ENCODE measurements at regions not wholly inside any gene's neighbourhood (a gene's known extent, or its start where the extent isn't known, plus 50 kb on each side); places are given as distances from the start of the nearest gene placed in this dataset.
"Not testable (repeated sequence)": the region's sequence is repeated elsewhere in the genome, so short reads cannot be mapped to it uniquely, and the experiment has no call there.

DNA sequence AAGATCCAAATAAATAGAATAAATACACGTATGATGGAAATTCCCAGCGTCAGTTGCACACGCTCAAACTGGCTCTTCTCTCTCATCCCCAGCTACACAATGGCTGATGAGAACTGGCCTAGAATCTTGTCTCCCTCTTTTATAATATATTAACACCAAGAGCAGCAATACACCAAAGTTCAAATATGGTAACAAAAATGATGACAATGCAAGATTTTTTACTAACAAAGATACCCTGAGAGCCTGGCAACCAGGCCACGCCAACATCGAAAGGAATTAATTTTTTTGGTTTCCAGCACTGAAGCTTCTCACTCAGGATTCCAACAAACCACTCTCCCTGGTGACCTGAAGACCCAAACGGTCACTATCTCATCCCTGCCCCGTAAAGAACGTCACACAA lies 302.7 kb upstream of the ID2 start:
- Mint-ChIP-seq H3K27ac (no peak overlapping the region), H3K36me3 (ENCODE audit: low read depth) (no peaks in the 10 kb centered on the region), H3K9me3 (no peaks in the 10 kb centered on the region), H3K4me1 (ENCODE audit: low read depth) (0 out of 2 replicates have a peak, but pooled peaks cover 5% of the 10 kb centered on the region), H3K27me3 (ENCODE audit: insufficient read depth) (peaks cover 6% of the 10 kb centered on the region), H3K4me3 (no peak overlapping the region)
- no peak for DNase-seq
- TF ChIP-seq, protein P1, sequence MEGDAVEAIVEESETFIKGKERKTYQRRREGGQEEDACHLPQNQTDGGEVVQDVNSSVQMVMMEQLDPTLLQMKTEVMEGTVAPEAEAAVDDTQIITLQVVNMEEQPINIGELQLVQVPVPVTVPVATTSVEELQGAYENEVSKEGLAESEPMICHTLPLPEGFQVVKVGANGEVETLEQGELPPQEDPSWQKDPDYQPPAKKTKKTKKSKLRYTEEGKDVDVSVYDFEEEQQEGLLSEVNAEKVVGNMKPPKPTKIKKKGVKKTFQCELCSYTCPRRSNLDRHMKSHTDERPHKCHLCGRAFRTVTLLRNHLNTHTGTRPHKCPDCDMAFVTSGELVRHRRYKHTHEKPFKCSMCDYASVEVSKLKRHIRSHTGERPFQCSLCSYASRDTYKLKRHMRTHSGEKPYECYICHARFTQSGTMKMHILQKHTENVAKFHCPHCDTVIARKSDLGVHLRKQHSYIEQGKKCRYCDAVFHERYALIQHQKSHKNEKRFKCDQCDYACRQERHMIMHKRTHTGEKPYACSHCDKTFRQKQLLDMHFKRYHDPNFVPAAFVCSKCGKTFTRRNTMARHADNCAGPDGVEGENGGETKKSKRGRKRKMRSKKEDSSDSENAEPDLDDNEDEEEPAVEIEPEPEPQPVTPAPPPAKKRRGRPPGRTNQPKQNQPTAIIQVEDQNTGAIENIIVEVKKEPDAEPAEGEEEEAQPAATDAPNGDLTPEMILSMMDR (IDR thresholded peaks at IDR 0.05) = no peak

DNA sequence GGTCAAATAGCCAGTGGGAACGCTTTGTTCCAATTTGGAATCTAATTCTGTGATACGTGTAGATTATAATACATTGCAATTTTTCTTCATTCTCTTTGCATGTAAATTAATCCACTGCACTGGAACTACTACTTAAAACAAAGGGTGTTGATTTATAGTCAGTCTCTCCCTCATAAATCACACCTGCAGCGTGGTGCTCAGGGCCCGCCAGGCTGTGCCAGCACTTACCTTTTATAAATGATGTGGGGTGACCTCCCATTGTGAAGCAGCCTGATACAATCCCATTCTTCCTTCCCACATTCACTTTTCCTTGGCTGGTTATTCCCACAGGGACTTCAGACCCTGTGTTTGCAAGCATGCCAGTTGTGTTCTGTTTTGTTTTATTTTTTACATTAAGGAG lies 302.3 kb upstream of the ID2 start:
- peaks cover 6% of the 10 kb centered on the region for H3K27me3 Mint-ChIP-seq (ENCODE audit: insufficient read depth)
- TF ChIP-seq, protein P1 (IDR thresholded peaks at IDR 0.05) = no peak
- no peaks in the 10 kb centered on the region for H3K9me3 Mint-ChIP-seq

DNA sequence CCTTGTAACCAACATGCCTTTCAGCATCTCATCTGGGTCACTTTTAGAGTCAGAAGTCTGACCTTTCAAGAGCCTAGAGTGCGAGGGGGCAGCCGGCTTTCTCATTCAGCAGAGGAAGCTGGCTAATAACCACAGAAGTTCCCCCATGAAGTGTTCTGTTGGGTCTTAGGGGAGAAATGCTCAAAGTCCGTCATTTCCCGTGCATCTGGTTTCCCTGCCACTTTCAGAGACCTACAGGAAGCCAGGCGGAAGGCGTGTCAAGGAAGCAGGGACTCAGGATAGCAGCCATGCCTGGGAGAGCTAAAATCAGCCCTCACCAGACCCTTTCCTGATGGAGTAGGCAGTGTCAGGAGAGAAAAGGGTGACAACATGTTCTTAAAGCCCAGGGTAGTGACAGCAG lies 301.8 kb upstream of the ID2 start:
- H3K4me1 Mint-ChIP-seq (ENCODE audit: low read depth) = 0 out of 2 replicates have a peak, but pooled peaks cover 5% of the 10 kb centered on the region
- TF ChIP-seq, protein P1 (IDR thresholded peaks at IDR 0.05) = no peak
- H3K4me3 Mint-ChIP-seq = no peak overlapping the region
- no peak overlapping the region for H3K27ac Mint-ChIP-seq
- DNase-seq = no peak
- H3K27me3 Mint-ChIP-seq (ENCODE audit: insufficient read depth) = peaks cover 6% of the 10 kb centered on the region
- no peaks in the 10 kb centered on the region for H3K9me3 Mint-ChIP-seq
- H3K36me3 Mint-ChIP-seq (ENCODE audit: low read depth) = no peaks in the 10 kb centered on the region

More for the DNA sequence above, 302.3 kb upstream of the ID2 start:
- H3K36me3 Mint-ChIP-seq (ENCODE audit: low read depth) = no peaks in the 10 kb centered on the region
- H3K4me1 Mint-ChIP-seq (ENCODE audit: low read depth) = 0 out of 2 replicates have a peak, but pooled peaks cover 5% of the 10 kb centered on the region
- no peak overlapping the region for H3K4me3 Mint-ChIP-seq
- DNase-seq = no peak
- no peak overlapping the region for H3K27ac Mint-ChIP-seq

DNA sequence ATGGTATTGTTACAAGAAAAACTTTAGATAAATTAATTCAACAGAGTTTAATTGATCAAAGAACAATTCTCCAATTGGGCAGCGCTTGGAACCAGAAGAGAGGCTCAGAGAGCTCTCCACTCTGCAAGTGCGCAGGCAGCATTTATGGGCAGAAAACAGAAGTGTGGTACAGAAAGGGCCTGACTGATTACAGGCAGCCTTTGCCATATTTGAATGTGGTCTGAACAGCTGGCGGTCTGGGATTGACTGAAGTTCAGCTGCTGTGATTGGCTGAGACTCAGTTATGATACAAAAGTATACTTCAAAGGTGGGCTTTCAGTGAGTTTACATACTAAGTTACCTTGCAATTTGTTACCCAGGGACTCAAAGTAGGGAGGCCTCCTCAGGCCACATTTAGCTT lies 301.3 kb upstream of the ID2 start:
- Mint-ChIP-seq H3K36me3 (ENCODE audit: low read depth) (no peaks in the 10 kb centered on the region), H3K27ac (no peak overlapping the region), H3K4me1 (ENCODE audit: low read depth) (0 out of 2 replicates have a peak, but pooled peaks cover 5% of the 10 kb centered on the region), H3K4me3 (no peak overlapping the region), H3K27me3 (ENCODE audit: insufficient read depth) (peaks cover 8% of the 10 kb centered on the region), H3K9me3 (no peaks in the 10 kb centered on the region)
- TF ChIP-seq, protein P1 (IDR thresholded peaks at IDR 0.05) = no peak
- no peak for DNase-seq

DNA sequence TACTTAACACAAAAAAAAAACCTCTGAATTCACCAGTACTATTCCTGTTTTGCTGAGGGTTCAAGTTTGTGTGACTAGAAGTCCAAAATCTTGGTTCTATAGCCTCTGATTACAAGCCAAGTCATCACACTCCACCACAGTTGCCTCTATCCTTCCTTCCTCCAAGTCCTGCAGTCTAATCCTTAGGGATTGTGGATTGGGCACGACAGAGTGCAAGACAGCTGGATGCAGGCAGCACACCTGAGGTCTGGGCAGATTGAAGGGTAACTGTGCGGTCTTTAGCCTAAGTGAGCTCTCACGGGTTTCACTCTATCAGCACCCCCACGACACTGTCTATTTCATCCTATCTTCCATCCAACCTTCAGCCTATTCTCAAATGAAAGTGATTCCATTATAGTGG lies 299.4 kb upstream of the ID2 start:
- no peak overlapping the region for H3K4me3 Mint-ChIP-seq
- no peak overlapping the region for H3K27ac Mint-ChIP-seq
- H3K9me3 Mint-ChIP-seq = no peaks in the 10 kb centered on the region
- no peaks in the 10 kb centered on the region for H3K4me1 Mint-ChIP-seq (ENCODE audit: low read depth)
- TF ChIP-seq, protein P1 (IDR thresholded peaks at IDR 0.05) = no peak
- peaks cover 11% of the 10 kb centered on the region for H3K27me3 Mint-ChIP-seq (ENCODE audit: insufficient read depth)
- DNase-seq = no peak
- H3K36me3 Mint-ChIP-seq (ENCODE audit: low read depth) = no peaks in the 10 kb centered on the region

DNA sequence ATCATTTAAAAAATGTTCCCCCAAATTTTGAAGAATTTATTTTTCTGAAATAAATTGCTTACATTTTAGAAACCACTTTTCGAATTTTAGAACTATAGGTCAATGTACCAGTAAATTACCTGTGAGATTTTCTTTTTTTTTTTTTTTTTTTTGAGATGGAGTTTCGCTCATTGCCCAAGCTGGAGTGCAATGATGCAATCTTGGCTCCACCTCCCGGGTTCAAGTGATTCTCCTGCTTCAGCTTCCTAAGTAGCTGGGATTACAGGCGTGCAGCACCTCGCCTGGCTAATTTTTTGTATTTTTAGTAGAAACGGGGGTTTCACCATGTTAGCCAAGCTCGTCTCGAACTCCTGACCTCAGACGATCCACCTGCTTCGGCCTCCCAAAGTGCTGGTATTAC lies 295.1 kb upstream of the ID2 start:
- H3K27me3 Mint-ChIP-seq (ENCODE audit: insufficient read depth); H3K27ac Mint-ChIP-seq; DNase-seq; H3K9me3 Mint-ChIP-seq; H3K36me3 Mint-ChIP-seq (ENCODE audit: low read depth); H3K4me3 Mint-ChIP-seq: not testable (repeated sequence)
- peaks cover 11% of the 10 kb centered on the region for H3K4me1 Mint-ChIP-seq (ENCODE audit: low read depth)

All from HFFc6 (cell line).